GM21423 (cell line): ENCODE measurements at regions not wholly inside any gene's neighbourhood (a gene's known extent, or its start where the extent isn't known, plus 50 kb on each side); places are given as distances from the start of the nearest gene placed in this dataset.
"Not testable (repeated sequence)": the region's sequence is repeated elsewhere in the genome, so short reads cannot be mapped to it uniquely, and the experiment has no call there.

Experiments
- ATAC-seq: cut with Tn5 transposase; IDR thresholded peaks from one replicate; pipeline ENCODE4 v1.9.1; 2021; ENCODE audit warnings: mild to moderate bottlenecking, moderate library complexity; ENCODE audit not compliant: unreplicated experiment

DNA sequence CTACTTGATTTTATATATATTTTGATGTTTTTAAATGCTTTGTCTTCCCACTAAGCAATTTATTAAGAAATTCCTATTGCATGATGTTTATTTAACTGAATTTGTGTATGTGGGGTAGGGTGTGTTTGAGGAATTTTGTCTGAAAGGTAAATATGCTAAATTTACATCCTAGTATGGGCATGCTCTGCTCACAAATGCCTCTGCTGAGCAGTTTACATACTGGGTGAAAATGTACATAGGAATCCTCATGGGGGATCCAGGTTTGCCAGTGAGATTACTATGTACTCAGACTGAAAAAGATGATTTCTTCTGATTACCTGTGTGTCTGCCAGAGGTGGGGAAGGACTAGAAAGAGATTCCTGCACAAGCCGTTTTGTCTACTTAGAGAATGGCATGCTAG lies 126.6 kb downstream of the DISP1 start:
- no peak for ATAC-seq

DNA sequence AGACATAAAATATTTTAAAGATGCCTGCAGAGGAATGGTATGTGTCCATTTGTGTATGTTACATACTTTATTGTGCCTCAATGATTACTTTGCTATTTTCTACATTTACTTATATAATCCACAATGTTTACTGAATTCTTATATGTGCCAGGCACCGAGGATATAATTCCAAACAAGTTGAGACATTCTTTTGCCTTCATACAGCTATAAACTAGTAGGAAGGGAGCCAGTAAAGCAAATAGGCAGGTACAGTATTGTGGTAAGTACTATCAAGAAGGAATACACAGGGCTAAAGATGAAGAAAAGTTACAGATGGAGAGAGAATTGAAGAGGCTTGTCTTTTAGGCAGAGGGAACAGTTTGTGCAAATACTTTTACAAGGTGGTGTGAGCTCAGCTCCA lies 131.6 kb downstream of the DISP1 start:
- no peak for ATAC-seq

DNA sequence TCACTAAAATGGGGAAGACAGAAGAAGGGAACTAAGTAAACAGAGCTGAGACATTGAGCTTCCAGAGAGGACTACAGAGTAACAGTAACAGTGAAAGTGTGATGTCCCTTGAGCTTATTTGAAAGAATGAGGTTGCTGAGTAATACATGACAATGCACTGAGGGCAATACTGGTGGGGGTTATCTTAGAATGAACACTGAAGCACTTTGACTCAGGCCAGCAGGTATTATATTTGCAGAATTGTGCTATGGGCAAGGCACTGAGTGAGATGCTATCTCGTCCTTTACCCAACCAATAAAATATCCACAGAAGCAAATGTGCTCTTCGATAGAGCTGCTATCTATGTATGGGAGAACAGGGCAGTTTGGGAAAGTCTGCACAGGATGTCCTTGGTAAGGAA lies 133.2 kb downstream of the DISP1 start:
- ATAC-seq = no peak

DNA sequence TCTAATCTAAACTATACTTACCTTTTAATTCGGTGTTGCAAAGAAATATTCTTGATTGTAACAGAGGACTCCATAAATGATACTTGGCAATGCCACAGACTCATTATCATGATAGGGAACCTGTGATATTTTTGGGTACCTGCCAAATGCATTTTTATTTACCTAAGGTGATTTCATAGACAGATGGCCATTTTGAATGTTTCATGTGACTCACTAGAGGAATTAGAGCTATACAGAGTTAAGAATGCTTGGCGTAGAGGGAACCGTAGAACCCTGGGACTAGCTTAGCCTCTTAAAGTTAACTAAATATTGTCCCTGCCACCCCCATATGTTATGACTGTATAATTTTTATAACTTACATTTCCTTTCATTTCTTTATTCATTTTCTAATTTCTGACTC lies 136.1 kb downstream of the DISP1 start:
- no peak for ATAC-seq

DNA sequence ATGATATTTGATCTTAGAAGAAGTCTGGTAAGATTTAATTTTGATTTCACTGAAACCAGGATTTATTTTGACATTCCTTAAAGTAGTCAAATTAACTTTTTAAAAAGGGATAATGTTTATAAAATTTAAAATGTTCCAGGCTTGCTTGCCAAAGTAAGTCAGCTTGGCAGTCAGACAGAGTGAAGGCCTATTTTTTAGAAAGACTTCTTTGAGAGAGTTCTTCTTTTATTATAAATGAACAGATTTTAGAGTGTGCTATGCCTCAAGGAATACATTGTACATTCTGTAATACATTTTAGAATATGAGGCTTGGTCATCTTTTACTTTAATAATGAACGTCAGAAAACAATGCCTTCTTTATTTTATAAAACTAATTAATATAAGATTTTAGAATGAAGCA lies 138.7 kb downstream of the DISP1 start:
- no peak for ATAC-seq

DNA sequence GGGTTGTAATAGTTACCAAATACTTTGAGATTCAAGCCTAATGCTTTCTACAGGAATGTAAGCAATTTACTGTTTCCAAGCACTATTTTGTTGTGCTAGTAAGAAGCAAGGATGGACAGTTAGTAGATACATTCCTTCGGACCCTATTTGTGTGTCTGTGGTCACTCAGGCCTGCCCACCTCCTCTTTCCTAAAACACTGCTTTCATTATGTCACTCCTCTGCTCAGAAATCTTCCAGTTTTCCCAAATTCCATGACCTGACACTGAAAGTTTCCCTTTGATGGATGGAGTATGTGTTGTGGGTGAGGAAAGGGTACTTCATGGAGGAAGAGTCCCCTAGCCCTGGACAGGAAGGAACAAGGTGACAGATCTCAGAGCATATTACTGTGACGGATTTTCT lies 141.1 kb downstream of the DISP1 start:
- ATAC-seq = no peak

DNA sequence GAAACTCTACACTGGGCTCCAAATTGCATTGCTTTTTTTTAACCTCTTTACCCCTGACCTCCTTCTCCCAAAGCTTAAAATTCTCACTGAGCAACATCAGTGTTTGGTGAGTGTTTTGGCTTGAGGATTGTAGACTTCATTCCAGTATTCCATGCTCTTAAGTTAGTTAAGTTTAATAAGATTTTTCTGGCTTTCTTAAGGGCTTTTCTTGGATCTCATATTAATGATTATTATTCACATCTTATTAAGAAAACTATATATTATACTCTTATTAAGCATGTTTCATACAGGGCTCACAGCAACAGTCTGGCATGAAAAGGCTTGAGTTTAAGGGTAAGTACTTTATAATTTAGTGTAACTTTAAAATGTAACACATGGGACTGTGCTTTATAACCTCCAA lies 141.8 kb downstream of the DISP1 start:
- ATAC-seq = no peak

DNA sequence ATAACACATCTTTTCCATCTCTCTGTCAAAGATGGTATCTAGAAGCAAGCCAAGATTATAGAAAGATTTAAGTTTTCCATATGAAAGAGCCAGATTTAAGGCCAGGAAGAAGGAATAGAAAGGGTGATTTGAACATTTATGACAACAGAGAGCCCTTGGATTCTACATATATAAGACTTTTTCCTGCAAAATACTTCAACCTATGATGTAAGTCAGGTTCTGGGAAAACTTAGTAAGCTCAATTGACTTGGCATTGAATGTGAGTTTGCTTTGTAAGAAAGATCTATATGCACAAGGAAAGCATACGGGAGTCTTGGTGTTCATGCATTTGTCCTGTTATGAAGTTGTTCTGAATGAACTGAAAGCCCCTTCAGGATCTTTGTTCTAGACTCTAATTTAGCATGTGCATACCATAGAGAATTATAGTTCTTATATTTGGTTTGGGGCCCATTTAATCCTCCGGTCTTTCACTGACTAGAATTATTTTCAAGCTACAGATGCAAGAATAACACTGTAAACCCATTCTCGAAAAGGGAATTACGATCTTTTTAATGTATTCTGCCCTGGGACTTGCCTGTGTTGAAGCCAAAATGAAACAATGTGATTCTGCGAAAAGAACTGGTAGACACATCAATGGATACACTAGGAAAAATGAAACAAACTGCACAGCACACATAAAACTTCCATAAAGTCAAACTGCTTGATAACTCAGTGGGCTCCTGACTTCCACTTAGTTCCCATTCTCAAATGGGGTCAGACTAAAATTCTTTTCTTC lies 152.8 kb downstream of the DISP1 start:
- no peak for ATAC-seq

DNA sequence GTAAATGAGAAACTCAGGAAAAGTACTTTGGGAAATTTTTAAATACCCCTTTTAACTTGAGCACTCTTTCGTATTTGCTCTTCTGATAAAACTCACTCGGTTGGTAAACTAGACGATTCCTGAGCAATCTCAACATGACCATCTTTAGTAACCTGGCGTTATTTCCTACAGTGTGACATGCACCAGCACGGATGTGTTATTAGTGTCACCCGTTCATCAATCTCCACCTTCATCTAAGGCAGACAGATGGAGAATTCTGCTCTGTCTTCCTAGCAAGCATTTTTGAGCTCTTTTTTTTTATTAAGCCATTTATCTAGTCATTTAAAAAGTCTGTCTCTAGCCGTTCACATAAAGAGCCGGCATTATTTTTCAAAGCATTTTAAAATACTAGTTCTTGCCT lies 155.2 kb downstream of the DISP1 start:
- ATAC-seq = no peak

DNA sequence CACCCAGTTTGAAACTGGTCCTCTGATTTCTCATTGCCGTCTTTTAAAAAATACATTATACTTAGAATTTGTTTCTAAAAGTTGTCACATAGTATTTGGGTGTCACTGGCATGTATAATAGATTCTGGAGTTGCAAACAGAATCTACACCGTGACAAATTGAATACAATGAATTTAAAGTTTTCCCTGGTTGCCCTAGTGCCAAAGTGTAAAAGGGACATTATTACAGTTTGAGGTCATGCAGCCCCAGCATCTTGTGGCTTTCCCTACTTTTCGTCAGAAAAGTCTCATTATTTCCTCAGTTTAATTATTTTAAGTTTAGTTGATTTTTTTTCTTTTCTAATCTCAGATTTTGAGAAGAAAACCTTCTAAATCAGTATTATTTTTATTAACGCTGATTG lies 155.9 kb downstream of the DISP1 start:
- ATAC-seq = no peak

DNA sequence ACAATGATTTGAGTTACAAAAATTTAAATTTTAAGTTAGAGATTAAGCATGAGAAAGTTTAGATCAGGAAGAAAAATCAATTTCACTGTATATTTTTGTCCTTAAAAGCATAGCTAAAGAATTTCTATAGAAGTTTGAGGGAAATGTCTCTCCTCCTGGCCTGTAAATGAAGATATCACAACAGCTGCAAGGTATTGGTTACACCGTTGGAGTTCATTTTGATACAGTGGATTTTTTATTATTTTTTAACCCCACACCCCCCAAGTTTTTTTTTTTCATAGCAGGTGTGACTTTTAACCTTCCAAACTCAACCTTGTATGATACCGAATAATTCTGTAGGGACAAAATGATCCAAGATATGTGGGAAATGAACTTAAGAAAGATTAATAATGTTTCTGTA lies 156.3 kb downstream of the DISP1 start:
- ATAC-seq = no peak

DNA sequence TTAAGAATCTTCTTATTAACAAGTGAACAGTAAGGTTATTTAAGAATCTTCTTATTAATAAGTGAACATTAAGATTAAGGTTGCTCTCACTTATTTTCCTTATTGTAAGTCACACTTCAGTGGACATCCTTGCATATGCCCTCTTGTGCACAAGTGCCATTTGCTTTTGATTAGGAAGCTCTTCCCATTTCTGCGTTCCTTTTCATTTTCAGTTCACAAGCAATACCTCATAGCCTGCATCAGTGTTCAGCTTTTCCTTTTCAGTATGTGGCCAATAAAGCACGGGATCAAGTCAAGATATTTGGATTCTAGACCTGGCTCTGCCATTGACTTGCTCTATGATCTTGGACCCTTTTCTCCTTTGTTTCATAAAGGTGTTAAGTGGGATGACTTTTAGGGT lies 158.7 kb downstream of the DISP1 start:
- no peak for ATAC-seq

DNA sequence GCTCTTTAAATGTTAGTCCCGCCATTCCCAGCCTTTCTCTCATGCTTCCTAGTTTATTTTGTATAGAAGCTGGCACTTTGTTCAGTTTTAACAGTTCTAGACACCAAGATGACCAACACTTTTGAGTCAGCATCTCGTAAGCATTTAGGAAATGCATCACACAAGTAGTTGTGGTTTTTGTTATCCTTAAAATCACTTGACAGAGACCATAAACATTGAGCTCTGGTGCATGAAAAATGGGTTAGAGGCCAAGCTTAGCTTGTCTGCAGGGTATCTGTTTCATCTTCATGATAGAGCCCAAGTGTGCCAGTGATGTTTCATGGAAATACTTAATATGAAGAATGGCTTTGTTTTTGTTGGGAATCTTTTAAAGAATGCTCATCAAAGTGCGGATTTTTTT lies 159.7 kb downstream of the DISP1 start:
- no peak for ATAC-seq

DNA sequence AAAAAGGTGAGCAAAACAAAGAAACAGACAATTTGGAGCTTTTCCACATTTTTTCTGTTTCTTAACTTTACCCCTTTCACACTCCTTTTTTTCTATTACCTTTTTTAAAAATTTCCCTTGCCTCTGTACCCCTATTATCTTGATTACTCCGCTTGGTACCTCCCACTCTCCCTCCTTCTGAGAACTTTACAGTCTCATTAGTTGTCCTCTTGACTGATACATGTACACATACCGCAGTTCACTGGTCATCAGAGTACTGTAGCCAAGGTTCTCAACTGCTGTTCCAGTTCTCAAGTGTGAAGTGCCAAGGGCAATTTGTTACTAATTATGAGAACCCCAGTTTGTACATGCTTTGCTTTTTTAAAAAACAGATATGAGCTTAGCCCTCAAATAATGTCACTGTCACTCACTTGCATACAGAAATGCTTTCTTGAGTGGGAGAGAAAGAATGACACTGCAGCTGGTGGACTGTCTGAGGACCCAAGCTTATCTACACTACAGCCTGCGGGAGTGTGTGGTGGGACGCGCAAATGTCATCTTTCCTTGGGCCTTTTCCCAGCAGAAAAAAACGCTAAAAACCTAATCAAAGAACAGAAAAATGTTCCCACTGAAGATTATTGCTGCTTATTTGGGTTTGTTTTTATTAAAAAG lies 160.8 kb downstream of the DISP1 start:
- ATAC-seq = no peak

DNA sequence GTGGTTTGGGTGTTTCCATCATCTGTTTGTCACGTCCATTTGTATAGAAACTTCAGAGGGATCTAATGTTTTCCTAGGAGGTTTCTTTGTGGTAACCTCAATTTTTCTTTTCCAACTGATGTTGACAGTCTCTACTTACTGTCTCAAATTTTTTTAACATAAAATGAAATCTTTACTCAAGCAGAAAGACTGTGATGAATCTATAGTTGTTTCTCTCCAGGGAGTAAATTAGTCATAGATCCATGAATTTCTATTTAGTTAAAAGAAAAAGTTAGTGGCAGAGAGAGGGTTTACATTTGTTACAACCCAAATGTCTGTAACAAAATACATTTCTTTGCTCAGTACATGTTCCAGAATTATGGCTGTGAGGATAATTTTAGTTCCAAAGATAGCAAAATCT lies 161.6 kb downstream of the DISP1 start:
- no peak for ATAC-seq

DNA sequence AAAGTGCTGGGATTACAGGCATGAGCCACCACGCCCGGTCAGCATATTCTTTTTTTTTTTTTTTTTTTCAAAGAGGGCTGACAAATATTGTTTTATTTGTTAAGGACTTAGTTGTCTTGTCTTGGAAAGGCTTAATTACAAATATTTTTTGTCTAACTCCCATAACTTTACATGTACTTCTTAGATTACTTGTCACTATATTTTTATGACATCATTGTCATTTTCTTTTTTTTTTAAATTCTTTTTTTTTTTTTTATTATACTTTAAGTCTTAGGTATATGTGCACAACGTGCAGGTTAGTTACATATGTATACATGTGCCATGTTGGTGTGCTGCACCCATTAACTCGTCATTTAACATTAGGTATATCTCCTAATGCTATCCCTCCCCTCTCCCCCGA lies 162.5 kb downstream of the DISP1 start:
- ATAC-seq = not testable (repeated sequence)

DNA sequence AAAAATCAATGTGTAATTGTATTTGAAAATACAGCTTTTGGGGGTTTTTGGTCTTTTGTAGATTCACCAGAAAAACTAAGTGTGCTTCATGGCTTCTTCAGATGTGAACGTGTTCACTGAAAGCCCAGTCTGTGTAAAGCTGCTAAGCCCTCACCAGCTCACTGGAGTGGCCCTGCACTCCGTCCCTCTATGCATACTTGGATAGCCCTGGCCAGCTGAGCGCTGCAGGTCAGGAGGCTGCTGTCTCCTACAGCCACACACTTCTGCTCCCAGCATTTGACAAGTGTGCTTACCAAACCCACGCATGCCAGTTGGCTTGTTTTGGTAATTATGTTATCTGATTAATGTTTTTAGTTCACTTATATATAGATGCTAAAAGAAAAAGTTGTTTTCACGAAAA lies 163.5 kb downstream of the TLR5 start:
- no peak for ATAC-seq

DNA sequence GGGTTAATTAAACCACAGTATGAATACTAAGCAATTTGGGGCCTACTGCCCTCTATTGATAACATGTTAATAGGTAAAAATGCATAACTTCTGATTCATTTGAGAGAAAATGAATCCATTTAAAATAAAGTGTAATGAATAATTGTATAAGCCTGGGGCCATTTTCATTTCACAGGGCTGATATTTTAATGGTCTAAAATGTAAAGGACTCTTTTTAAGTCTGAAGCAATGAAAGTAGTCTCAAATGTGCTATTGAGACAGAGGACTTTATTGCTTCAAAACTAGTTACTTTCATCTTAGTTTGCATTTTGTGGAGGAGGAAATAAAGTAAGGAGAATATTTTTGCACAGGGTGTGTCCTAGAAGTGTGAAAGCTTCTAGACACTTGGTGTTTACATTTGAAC lies 155.4 kb downstream of the TLR5 start:
- ATAC-seq = no peak

DNA sequence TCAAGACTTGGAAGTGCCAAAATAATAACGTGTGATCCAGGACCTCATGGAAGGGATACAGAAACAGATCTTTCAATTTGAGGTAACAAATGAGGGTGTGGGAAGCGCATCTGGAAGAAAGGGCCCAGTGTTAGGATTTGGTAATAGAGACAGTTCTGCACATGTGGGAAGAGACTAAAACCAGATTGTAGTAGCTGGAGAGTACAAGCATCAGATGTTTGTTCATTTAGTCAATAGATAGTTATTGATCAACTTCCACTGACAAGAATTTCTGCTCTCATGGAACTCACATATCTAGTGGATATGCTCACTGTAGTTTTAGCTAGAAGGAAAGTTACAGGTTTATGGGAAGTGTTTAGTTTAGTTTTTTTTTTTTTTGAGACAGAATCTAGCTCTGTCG lies 153.6 kb downstream of the TLR5 start:
- no peak for ATAC-seq

DNA sequence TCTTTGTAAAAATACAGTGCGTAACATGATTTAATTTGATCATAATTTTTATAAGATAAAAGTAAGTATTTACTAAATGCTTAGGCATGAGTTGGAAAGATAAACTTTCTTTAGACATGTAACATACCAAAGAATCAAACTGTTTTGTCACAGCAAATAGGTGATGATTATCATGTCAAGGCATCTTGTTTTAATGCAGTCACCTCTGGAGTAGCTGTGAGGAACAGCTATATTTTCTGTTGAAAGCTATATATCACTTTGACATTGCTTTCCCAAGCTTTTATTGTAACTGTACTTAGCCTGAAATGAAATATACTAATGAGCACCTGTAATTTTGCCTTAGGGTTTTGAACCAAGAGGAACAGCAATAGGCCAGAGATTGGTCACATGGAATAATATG lies 151.9 kb downstream of the TLR5 start:
- no peak for ATAC-seq

DNA sequence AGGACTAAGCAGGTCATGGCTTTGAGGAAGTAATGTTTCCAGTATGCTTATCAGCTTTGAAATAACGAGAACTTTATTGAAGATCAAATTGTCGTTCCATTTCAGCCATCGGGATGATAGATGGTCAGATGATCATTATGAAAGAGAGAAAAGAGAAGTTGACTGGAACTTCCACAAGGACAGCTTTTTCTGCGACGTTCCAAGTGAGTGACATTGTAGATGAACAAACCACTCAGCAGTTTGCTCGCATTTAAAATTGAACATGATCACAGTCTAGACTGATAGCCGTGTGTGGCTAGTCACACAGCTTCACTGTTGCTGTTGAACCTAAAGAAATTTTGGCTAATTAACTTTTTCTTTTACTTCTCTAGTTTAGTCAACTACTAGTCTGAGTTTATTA lies 151.1 kb downstream of the TLR5 start:
- no peak for ATAC-seq

DNA sequence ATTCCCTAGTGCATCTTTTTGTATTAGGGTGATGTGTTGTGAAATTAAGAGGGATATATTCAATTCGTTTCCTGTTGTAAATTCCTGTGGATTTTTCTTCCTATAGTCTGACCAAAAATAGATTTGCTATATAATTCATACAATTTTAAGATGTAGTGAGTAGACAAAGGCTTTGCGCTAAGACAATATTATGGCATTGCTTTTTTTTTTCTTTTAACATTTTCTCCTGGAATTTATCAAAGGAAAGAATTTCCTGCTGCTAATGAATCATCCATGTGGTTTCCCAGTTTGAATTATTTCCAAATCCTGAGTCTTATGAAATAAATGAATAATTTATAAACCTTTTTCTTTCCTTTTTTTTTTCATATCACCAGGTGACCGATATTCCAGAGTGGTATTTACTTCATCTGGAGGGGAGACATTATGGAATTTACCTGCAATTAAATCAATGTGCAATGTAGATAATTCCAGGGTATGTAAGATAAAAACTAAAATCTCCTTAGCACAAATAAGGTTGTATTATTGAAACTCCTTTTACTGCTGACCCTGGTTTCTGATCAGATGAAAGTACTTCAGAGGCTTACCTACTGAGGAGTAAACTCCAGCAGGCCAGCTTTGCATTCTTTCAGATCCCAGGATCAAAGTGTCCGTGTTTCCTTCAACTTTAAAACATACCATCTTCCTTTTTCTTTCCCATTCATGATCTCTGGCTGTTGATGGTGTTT lies 148.4 kb downstream of the TLR5 start:
- ATAC-seq = no peak
